Activated CD4-positive, alpha-beta T cell treated with anti-CD3 and anti-CD28 coated beads, Interleukin-2, amount 10 ng/mL, durations not matched to agents 24 days and 14 days (primary cell): ENCODE measurements at regions not wholly inside any gene's neighbourhood (a gene's known extent, or its start where the extent isn't known, plus 50 kb on each side); places are given as distances from the start of the nearest gene placed in this dataset.

Source experiments
- DNase-seq: peaks from one replicate; pipeline ENCODE4 v3.0.0; 2022
- H3K27ac Mint-ChIP-seq: one replicate; pipeline ENCODE4 v1.8.0; 2022; ENCODE audit warnings: mild to moderate bottlenecking, mixed read lengths
- H3K27me3 Mint-ChIP-seq: one replicate; pipeline ENCODE4 v1.8.0; 2022; ENCODE audit warnings: mixed read lengths
- H3K36me3 Mint-ChIP-seq: one replicate; pipeline ENCODE4 v1.8.0; 2022; ENCODE audit warnings: low read depth, mild to moderate bottlenecking, mixed read lengths
- H3K4me1 Mint-ChIP-seq: one replicate; pipeline ENCODE4 v1.8.0; 2021; ENCODE audit warnings: mixed read lengths
- H3K4me3 Mint-ChIP-seq: one replicate; pipeline ENCODE4 v1.8.0; 2022; ENCODE audit warnings: mild to moderate bottlenecking, moderate library complexity, mixed read lengths
- H3K9me3 Mint-ChIP-seq: one replicate; pipeline ENCODE4 v1.8.0; 2021; ENCODE audit warnings: mixed read lengths
- intact Hi-C: fragments of 100-400 bp; cut with micrococcal nuclease; formaldehyde crosslinking; loops from one replicate; pipeline ENCODE4 v1.15.1; 2023

GRCh38 chrX:79645749-79646148 lies 278.6 kb upstream of the ITM2A start:
- intact Hi-C loops = no loop called here
- no peak for DNase-seq
- H3K36me3 Mint-ChIP-seq = no peaks in the 10 kb centered on the region
- H3K4me1 Mint-ChIP-seq = no peaks in the 10 kb centered on the region
- H3K9me3 Mint-ChIP-seq = no peaks in the 10 kb centered on the region
- H3K27me3 Mint-ChIP-seq = no peaks in the 10 kb centered on the region
- no peak overlapping the region for H3K27ac Mint-ChIP-seq
- H3K4me3 Mint-ChIP-seq = no peak overlapping the region

- no peaks in the 10 kb centered on the region for H3K4me1 Mint-ChIP-seq
- H3K27me3 Mint-ChIP-seq = no peaks in the 10 kb centered on the region
- intact Hi-C loops = no loop called here
- no peaks in the 10 kb centered on the region for H3K9me3 Mint-ChIP-seq
- no peak overlapping the region for H3K4me3 Mint-ChIP-seq
- H3K36me3 Mint-ChIP-seq = no peaks in the 10 kb centered on the region
- no peak overlapping the region for H3K27ac Mint-ChIP-seq
- DNase-seq = no peak
Measured at GRCh38 chrX:79631526-79631925, 264.4 kb upstream of the ITM2A start.

- Mint-ChIP-seq H3K4me3 (no peak overlapping the region), H3K9me3 (no peaks in the 10 kb centered on the region), H3K36me3 (no peaks in the 10 kb centered on the region), H3K27me3 (no peaks in the 10 kb centered on the region), H3K27ac (no peak overlapping the region), H3K4me1 (no peaks in the 10 kb centered on the region)
- intact Hi-C loops = no loop called here
- no peak for DNase-seq
Measured at GRCh38 chrX:79630033-79631009, 263.2 kb upstream of the ITM2A start.

- Mint-ChIP-seq H3K27ac (no peak overlapping the region), H3K36me3 (no peaks in the 10 kb centered on the region), H3K4me3 (no peak overlapping the region), H3K27me3 (no peaks in the 10 kb centered on the region), H3K4me1 (no peaks in the 10 kb centered on the region), H3K9me3 (no peaks in the 10 kb centered on the region)
- intact Hi-C loops = no loop called here
- DNase-seq = no peak
Measured at GRCh38 chrX:79623098-79623762, 256.1 kb upstream of the ITM2A start.

- Mint-ChIP-seq H3K4me3 (no peak overlapping the region), H3K27me3 (no peaks in the 10 kb centered on the region), H3K27ac (no peak overlapping the region), H3K4me1 (no peaks in the 10 kb centered on the region), H3K9me3 (no peaks in the 10 kb centered on the region), H3K36me3 (no peaks in the 10 kb centered on the region)
- intact Hi-C loops = no loop called here
- DNase-seq = no peak
Measured at GRCh38 chrX:79618280-79618679, 251.1 kb upstream of the ITM2A start.

GRCh38 chrX:79604364-79604763 lies 237.2 kb upstream of the ITM2A start:
- Mint-ChIP-seq H3K4me3 (no peak overlapping the region), H3K27me3 (no peaks in the 10 kb centered on the region), H3K27ac (no peak overlapping the region), H3K36me3 (no peaks in the 10 kb centered on the region), H3K4me1 (no peaks in the 10 kb centered on the region), H3K9me3 (no peaks in the 10 kb centered on the region)
- no peak for DNase-seq
- intact Hi-C loops = no loop called here

- Mint-ChIP-seq H3K36me3 (no peaks in the 10 kb centered on the region), H3K9me3 (no peaks in the 10 kb centered on the region), H3K27ac (no peak overlapping the region), H3K4me1 (no peaks in the 10 kb centered on the region), H3K4me3 (no peak overlapping the region), H3K27me3 (no peaks in the 10 kb centered on the region)
- DNase-seq = no peak
- intact Hi-C loops = no loop called here
Measured at GRCh38 chrX:79601341-79602131, 234.4 kb upstream of the ITM2A start.

GRCh38 chrX:79592259-79592658 lies 225.1 kb upstream of the ITM2A start:
- Mint-ChIP-seq H3K4me3 (no peak overlapping the region), H3K4me1 (no peaks in the 10 kb centered on the region), H3K9me3 (no peaks in the 10 kb centered on the region), H3K36me3 (no peaks in the 10 kb centered on the region), H3K27me3 (no peaks in the 10 kb centered on the region), H3K27ac (no peak overlapping the region)
- DNase-seq = no peak
- intact Hi-C loops = no loop called here

- Mint-ChIP-seq H3K27ac (no peak overlapping the region), H3K4me1 (no peaks in the 10 kb centered on the region), H3K27me3 (no peaks in the 10 kb centered on the region), H3K36me3 (no peaks in the 10 kb centered on the region), H3K9me3 (no peaks in the 10 kb centered on the region), H3K4me3 (no peak overlapping the region)
- intact Hi-C loops = no loop called here
- no peak for DNase-seq
Measured at GRCh38 chrX:79588233-79588632, 221.1 kb upstream of the ITM2A start.

GRCh38 chrX:79573760-79574159 lies 206.6 kb upstream of the ITM2A start:
- Mint-ChIP-seq H3K4me1 (no peaks in the 10 kb centered on the region), H3K9me3 (no peaks in the 10 kb centered on the region), H3K4me3 (no peak overlapping the region), H3K27me3 (no peaks in the 10 kb centered on the region), H3K36me3 (no peaks in the 10 kb centered on the region), H3K27ac (no peak overlapping the region)
- intact Hi-C loops = no loop called here
- DNase-seq = no peak

GRCh38 chrX:79572566-79572965 lies 205.4 kb upstream of the ITM2A start:
- no peaks in the 10 kb centered on the region for H3K36me3 Mint-ChIP-seq
- H3K4me3 Mint-ChIP-seq = no peak overlapping the region
- no peaks in the 10 kb centered on the region for H3K27me3 Mint-ChIP-seq
- H3K27ac Mint-ChIP-seq = no peak overlapping the region
- H3K9me3 Mint-ChIP-seq = no peaks in the 10 kb centered on the region
- H3K4me1 Mint-ChIP-seq = no peaks in the 10 kb centered on the region
- DNase-seq = no peak
- intact Hi-C loops = no loop called here

GRCh38 chrX:79570524-79571240 lies 203.5 kb upstream of the ITM2A start:
- no peaks in the 10 kb centered on the region for H3K9me3 Mint-ChIP-seq
- H3K4me1 Mint-ChIP-seq = no peaks in the 10 kb centered on the region
- H3K27ac Mint-ChIP-seq = no peak overlapping the region
- intact Hi-C loops = no loop called here
- H3K27me3 Mint-ChIP-seq = no peaks in the 10 kb centered on the region
- no peaks in the 10 kb centered on the region for H3K36me3 Mint-ChIP-seq
- no peak overlapping the region for H3K4me3 Mint-ChIP-seq
- DNase-seq = no peak

- Mint-ChIP-seq H3K27ac (no peak overlapping the region), H3K4me1 (no peaks in the 10 kb centered on the region), H3K9me3 (no peaks in the 10 kb centered on the region), H3K36me3 (no peaks in the 10 kb centered on the region), H3K27me3 (no peaks in the 10 kb centered on the region), H3K4me3 (no peak overlapping the region)
- intact Hi-C loops = no loop called here
- no peak for DNase-seq
Measured at GRCh38 chrX:79568309-79568708, 201.2 kb upstream of the ITM2A start.
